GM12878 (cell line): ENCODE measurements at regions not wholly inside any gene's neighbourhood (a gene's known extent, or its start where the extent isn't known, plus 50 kb on each side); places are given as distances from the start of the nearest gene placed in this dataset.

ENCODE experiments used
- ATAC-seq: fragments of 200-7000 bp; cut with Tn5 transposase; 3 replicates; pipeline ENCODE4 v1.9.1; 2020; ENCODE audit warnings: mild to moderate bottlenecking, moderate library complexity
- BruUV-seq: library from RNA; stranded (reverse); fragments of 400-500 nt; replicated peaks from 2 replicates; lab custom pipeline; 2021; lab: Mats Ljungman, UMichigan
- CTCF ChIA-PET: fragments of 300-600 bp; sonication (Branson Sonifier 250); formaldehyde crosslinking; extraction: SDS; loops from one replicate; lab custom pipeline; 2021; ENCODE audit warnings: inconsistent platforms; lab: Yijun Ruan, JAX
- POLR2A ChIA-PET: fragments of 350-600 bp; formaldehyde crosslinking; extraction: SDS; loops from one replicate; lab custom pipeline; 2021; ENCODE audit warnings: inconsistent platforms; lab: Charles Lee
- RAD21 ChIA-PET: fragments of 300-600 bp; sonication (Branson Sonifier 250); formaldehyde crosslinking; loops from one replicate; lab custom pipeline; 2023; ENCODE audit warnings: antibody characterized with exemption; ENCODE audit not compliant: unreplicated experiment; lab: Charles Lee
- SMC1A ChIA-PET: fragments of 300-600 bp; sonication (Branson Sonifier 250); formaldehyde crosslinking; loops from one replicate; lab custom pipeline; 2023; ENCODE audit not compliant: unreplicated experiment, uncharacterized antibody; lab: Charles Lee
- DNase-seq: peaks from one replicate; pipeline ENCODE4 v3.0.0-alpha.2; 2011; ENCODE audit warnings: low read depth, low spot score
- FAIRE-seq: peaks from 3 replicates; lab custom pipeline; 2011; peaks lifted over from hg19 to GRCh38; lab: Jason Lieb, UNC
- H2AFZ ChIP-seq: 2 replicates; pipeline ENCODE4 v1.6.0; 2011; ENCODE audit warnings: low read depth, low read length, control low read depth; ENCODE audit not compliant: control insufficient read depth
- H3K27ac ChIP-seq: 2 replicates; pipeline ENCODE4 v1.5.1; 2011; ENCODE audit warnings: control low read depth; ENCODE audit not compliant: control insufficient read depth, insufficient read depth
- H3K27me3 ChIP-seq, 2 experiments: replicated peaks in 1 of 2; 2 replicates each; pipeline versions ENCODE4 v1.6.0 to v1.6.1; 2011; ENCODE audit warnings: low read length in 1 of 2; ENCODE audit not compliant: control insufficient read depth in 2 of 2, insufficient read depth in 2 of 2
- H3K36me3 ChIP-seq, 2 experiments: 2 replicates each; pipeline ENCODE4 v1.5.1; 2011; ENCODE audit warnings: low read length in 1 of 2; ENCODE audit not compliant: control insufficient read depth in 2 of 2, insufficient read depth in 2 of 2
- H3K4me1 ChIP-seq: 2 replicates; pipeline ENCODE4 v1.6.1; 2011; ENCODE audit warnings: mild to moderate bottlenecking, low read length, moderate library complexity, mixed read lengths; ENCODE audit not compliant: control insufficient read depth, insufficient read depth
- H3K4me2 ChIP-seq: 2 replicates; pipeline ENCODE4 v1.6.0; 2011; ENCODE audit warnings: control low read depth; ENCODE audit not compliant: control insufficient read depth, insufficient read depth
- H3K4me3 ChIP-seq: fragments of 200-600 bp; sonication (generic); 2 replicates; pipeline ENCODE4 v1.5.1; 2016
- H3K79me2 ChIP-seq: 2 replicates; pipeline ENCODE4 v1.6.0; 2011; ENCODE audit warnings: low read length; ENCODE audit not compliant: control insufficient read depth, insufficient read depth
- H3K9ac ChIP-seq: 2 replicates; pipeline ENCODE4 v1.8.0; 2011; ENCODE audit warnings: low read length, control low read depth, mixed read lengths; ENCODE audit not compliant: control insufficient read depth, insufficient read depth
- H3K9me3 ChIP-seq: replicated peaks from 3 replicates; pipeline ENCODE4 v1.5.1; 2011; ENCODE audit warnings: mild to moderate bottlenecking, low read length; ENCODE audit not compliant: control insufficient read depth, insufficient read depth
- H4K20me1 ChIP-seq: 2 replicates; pipeline ENCODE4 v1.6.0; 2011; ENCODE audit not compliant: control insufficient read depth, insufficient read depth
- BMI1 ChIP-seq: fragments of 450-650 bp; IDR thresholded peaks from 2 replicates; pipeline ENCODE4 v1.6.1; 2016; ENCODE audit warnings: mild to moderate bottlenecking, moderate library complexity, borderline replicate concordance
- EGR1 ChIP-seq, 2 experiments: IDR thresholded peaks; 1 replicate in 1 of 2; 2 replicates in 1 of 2; pipeline ENCODE4 v1.6.1; 2011 to 2012; ENCODE audit warnings: low read depth in 2 of 2, low read length in 2 of 2, borderline replicate concordance in 1 of 2, mild to moderate bottlenecking in 1 of 2, moderate library complexity in 1 of 2
- GATAD2B ChIP-seq: fragments of 450-650 bp; conservative IDR thresholded peaks from 2 replicates; pipeline ENCODE4 v1.6.1; 2017; ENCODE audit warnings: low read depth, mild to moderate bottlenecking, moderate library complexity
- HCFC1 ChIP-seq: fragments of 150-350 bp; IDR thresholded peaks from 2 replicates; pipeline ENCODE4 v1.6.1; 2014; ENCODE audit warnings: low read length
- HDGF ChIP-seq: fragments of 450-650 bp; IDR thresholded peaks from 2 replicates; pipeline ENCODE4 v1.6.1; 2016; ENCODE audit warnings: antibody characterized with exemption
- IRF4 ChIP-seq: IDR thresholded peaks from 2 replicates; pipeline ENCODE4 v1.6.1; 2011; ENCODE audit warnings: low read depth, low read length
- KDM1A ChIP-seq: fragments of 200-600 bp; sonication (generic); IDR thresholded peaks from 2 replicates; pipeline ENCODE4 v1.6.1; 2016; ENCODE audit warnings: borderline replicate concordance
- MTA2 ChIP-seq: fragments of 450-650 bp; IDR thresholded peaks from 2 replicates; pipeline ENCODE4 v1.6.1; 2016; ENCODE audit warnings: low read depth, mild to moderate bottlenecking, moderate library complexity
- MXI1 ChIP-seq: fragments of 150-350 bp; IDR thresholded peaks from 2 replicates; pipeline ENCODE4 v1.6.1; 2011; ENCODE audit warnings: low read depth, mild to moderate bottlenecking, inconsistent platforms, low read length, improper control_type of control experiment
- NFIC ChIP-seq: IDR thresholded peaks from 2 replicates; pipeline ENCODE4 v1.6.1; 2012; ENCODE audit warnings: low read depth, mild to moderate bottlenecking, inconsistent platforms, low read length, moderate library complexity
- PAX8 ChIP-seq: fragments of 450-650 bp; IDR thresholded peaks from 2 replicates; pipeline ENCODE4 v1.6.1; 2017; ENCODE audit warnings: mild to moderate bottlenecking, moderate library complexity
- RCOR1 ChIP-seq: conservative IDR thresholded peaks from 2 replicates; pipeline ENCODE4 v1.6.1; 2012; ENCODE audit warnings: low read depth, low read length, improper control_type of control experiment
- RFX5 ChIP-seq: IDR thresholded peaks from 2 replicates; pipeline ENCODE4 v1.6.1; 2011; ENCODE audit warnings: low read depth, low read length, improper control_type of control experiment
- SP1 ChIP-seq: IDR thresholded peaks from one replicate; pipeline ENCODE4 v1.6.1; 2011; ENCODE audit warnings: low read depth, low read length
- SPI1 ChIP-seq: IDR thresholded peaks from 2 replicates; pipeline ENCODE4 v1.6.1; 2011; ENCODE audit warnings: low read depth, mild to moderate bottlenecking, low read length, moderate library complexity, borderline replicate concordance; ENCODE audit not compliant: insufficient read depth
- in situ Hi-C: fragments of 300-500 bp; cut with MboI; formaldehyde crosslinking; loops from 9 replicates; pipeline ENCODE4 v1.14.3; 2018; ENCODE audit warnings: mixed read lengths
- intact Hi-C: fragments of 100-400 bp; cut with micrococcal nuclease; formaldehyde crosslinking; loops from one replicate; pipeline ENCODE4 v1.14.2; 2022; ENCODE audit not compliant: unreplicated experiment

- BruUV-seq, result no TSS peak
- ChIA-PET CTCF (interaction anchor here (0.7 kb wide), 1 partner anchor 1313 kb away, joined by 3 read pairs; no protein-coding TSS in a partner anchor), SMC1A (no interaction called here)
- no peak for ATAC-seq
- Histone ChIP-seq H3K27ac (no peak overlapping the region), H3K9ac (no peak overlapping the region)
- no peak for FAIRE-seq
- in situ Hi-C loops, result no loop called here
- TF ChIP-seq MTA2 (no peak), BMI1 (no peak), NFIC (no peak), GATAD2B (no peak), HDGF (no peak), KDM1A (no peak), IRF4 (no peak), RFX5 (no peak), SP1 (no peak), SPI1 (no peak), HCFC1 (no peak), RCOR1 (no peak), MXI1 (no peak), PAX8 (no peak), EGR1 (IDR thresholded peaks at IDR 0.05; ENCODE audit: borderline replicate concordance in 1 of 2, low read depth in 2 of 2, low read length in 2 of 2) (no peak)
- TF ChIP-seq, all 136 proteins: peak for 0
- H3K79me2 ChIP-seq, result no peaks in the 10 kb centered on the region
- no peak overlapping the region for H3K4me2 ChIP-seq
- no peaks in the 10 kb centered on the region for H3K9me3 ChIP-seq
- no peaks in the 10 kb centered on the region for H3K36me3 ChIP-seq
- H3K4me1 ChIP-seq, result no peaks in the 10 kb centered on the region
- DNase-seq, result no peak
- no peak overlapping the region for H2AFZ ChIP-seq
- no peaks in the 10 kb centered on the region for H4K20me1 ChIP-seq
- H3K4me3 ChIP-seq, result no peak overlapping the region
- intact Hi-C loops, result no loop called here
- no peaks in the 10 kb centered on the region for H3K27me3 ChIP-seq
- POLR2A ChIA-PET, result no interaction called here
- RAD21 ChIA-PET, result no interaction called here
These were observed 292.3 kb downstream of the RFPL4B start for GRCh38 chr6:112639391-112639831.
